C4-2B (cell line): ENCODE measurements at regions not wholly inside any gene's neighbourhood (a gene's known extent, or its start where the extent isn't known, plus 50 kb on each side); places are given as distances from the start of the nearest gene placed in this dataset.

Experiments used
- ZFX ChIP-seq: fragments of 450-650 bp; IDR thresholded peaks from 2 replicates; pipeline ENCODE4 v1.6.1; 2017
- TF ChIP-seq, protein P1 (sequence below): fragments of 450-650 bp; conservative IDR thresholded peaks from 2 replicates; pipeline ENCODE4 v1.5.1; 2017; ENCODE audit warnings: mild to moderate bottlenecking

GRCh38 chr1:5680600-5680999 lies 311.6 kb downstream of the NPHP4 start:
- TF ChIP-seq, protein P1, sequence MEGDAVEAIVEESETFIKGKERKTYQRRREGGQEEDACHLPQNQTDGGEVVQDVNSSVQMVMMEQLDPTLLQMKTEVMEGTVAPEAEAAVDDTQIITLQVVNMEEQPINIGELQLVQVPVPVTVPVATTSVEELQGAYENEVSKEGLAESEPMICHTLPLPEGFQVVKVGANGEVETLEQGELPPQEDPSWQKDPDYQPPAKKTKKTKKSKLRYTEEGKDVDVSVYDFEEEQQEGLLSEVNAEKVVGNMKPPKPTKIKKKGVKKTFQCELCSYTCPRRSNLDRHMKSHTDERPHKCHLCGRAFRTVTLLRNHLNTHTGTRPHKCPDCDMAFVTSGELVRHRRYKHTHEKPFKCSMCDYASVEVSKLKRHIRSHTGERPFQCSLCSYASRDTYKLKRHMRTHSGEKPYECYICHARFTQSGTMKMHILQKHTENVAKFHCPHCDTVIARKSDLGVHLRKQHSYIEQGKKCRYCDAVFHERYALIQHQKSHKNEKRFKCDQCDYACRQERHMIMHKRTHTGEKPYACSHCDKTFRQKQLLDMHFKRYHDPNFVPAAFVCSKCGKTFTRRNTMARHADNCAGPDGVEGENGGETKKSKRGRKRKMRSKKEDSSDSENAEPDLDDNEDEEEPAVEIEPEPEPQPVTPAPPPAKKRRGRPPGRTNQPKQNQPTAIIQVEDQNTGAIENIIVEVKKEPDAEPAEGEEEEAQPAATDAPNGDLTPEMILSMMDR: no peak
- TF ChIP-seq ZFX: no peak
